Neural crest cell (in vitro differentiated cells): ENCODE measurements at regions not wholly inside any gene's neighbourhood (a gene's known extent, or its start where the extent isn't known, plus 50 kb on each side); places are given as distances from the start of the nearest gene placed in this dataset.

ENCODE experiments used
- DNase-seq: peaks from one replicate; pipeline ENCODE4 v3.0.0; 2021; ENCODE audit warnings: low read depth, mixed read lengths, low spot score
- H3K27ac Mint-ChIP-seq: one replicate; pipeline ENCODE4 v1.8.0; 2021; ENCODE audit warnings: mild to moderate bottlenecking, mixed read lengths; ENCODE audit not compliant: unreplicated experiment
- H3K27me3 Mint-ChIP-seq: 2 replicates; pipeline ENCODE4 v1.8.0; 2021; ENCODE audit warnings: low read depth, mild to moderate bottlenecking, mixed read lengths
- H3K36me3 Mint-ChIP-seq: 2 replicates; pipeline ENCODE4 v1.8.0; 2021; ENCODE audit warnings: low read depth, mild to moderate bottlenecking, mixed read lengths
- H3K4me1 Mint-ChIP-seq: 2 replicates; pipeline ENCODE4 v1.8.0; 2021; ENCODE audit warnings: mixed read lengths
- H3K4me3 Mint-ChIP-seq: one replicate; pipeline ENCODE4 v1.8.0; 2021; ENCODE audit warnings: mild to moderate bottlenecking, mixed read lengths
- H3K9me3 Mint-ChIP-seq: 2 replicates; pipeline ENCODE4 v1.8.0; 2021; ENCODE audit warnings: mixed read lengths
- TF ChIP-seq, protein P1 (sequence below): fragments of 200-600 bp; sonication (generic); conservative IDR thresholded peaks from 2 replicates; pipeline ENCODE4 v1.5.0; 2021; ENCODE audit warnings: antibody characterized with exemption, mild to moderate bottlenecking

DNA sequence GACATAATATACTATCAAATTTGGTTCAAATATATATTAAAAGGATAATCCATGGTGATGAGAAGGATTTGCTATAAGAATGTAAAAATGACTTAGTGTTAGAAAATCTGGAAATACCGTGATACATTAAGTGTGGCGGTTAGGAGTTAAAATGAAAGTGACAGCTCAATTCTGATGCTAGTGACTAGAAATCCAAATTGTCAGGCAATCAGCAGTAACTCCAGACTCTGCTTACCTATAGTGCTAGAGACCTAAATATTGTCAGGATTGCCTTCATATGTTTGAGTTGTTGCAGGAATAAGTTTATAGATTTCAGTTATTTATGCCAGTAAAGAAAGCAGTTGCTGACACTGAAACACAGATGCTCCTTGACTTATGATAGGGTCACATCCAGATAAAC lies 737.4 kb downstream of the MRPL39 start:
- no peak overlapping the region for H3K4me3 Mint-ChIP-seq
- no peaks in the 10 kb centered on the region for H3K27me3 Mint-ChIP-seq
- TF ChIP-seq, protein P1, sequence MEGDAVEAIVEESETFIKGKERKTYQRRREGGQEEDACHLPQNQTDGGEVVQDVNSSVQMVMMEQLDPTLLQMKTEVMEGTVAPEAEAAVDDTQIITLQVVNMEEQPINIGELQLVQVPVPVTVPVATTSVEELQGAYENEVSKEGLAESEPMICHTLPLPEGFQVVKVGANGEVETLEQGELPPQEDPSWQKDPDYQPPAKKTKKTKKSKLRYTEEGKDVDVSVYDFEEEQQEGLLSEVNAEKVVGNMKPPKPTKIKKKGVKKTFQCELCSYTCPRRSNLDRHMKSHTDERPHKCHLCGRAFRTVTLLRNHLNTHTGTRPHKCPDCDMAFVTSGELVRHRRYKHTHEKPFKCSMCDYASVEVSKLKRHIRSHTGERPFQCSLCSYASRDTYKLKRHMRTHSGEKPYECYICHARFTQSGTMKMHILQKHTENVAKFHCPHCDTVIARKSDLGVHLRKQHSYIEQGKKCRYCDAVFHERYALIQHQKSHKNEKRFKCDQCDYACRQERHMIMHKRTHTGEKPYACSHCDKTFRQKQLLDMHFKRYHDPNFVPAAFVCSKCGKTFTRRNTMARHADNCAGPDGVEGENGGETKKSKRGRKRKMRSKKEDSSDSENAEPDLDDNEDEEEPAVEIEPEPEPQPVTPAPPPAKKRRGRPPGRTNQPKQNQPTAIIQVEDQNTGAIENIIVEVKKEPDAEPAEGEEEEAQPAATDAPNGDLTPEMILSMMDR = no peak
- DNase-seq = no peak
- no peaks in the 10 kb centered on the region for H3K9me3 Mint-ChIP-seq
- no peaks in the 10 kb centered on the region for H3K36me3 Mint-ChIP-seq
- H3K27ac Mint-ChIP-seq = no peak overlapping the region
- no peaks in the 10 kb centered on the region for H3K4me1 Mint-ChIP-seq

DNA sequence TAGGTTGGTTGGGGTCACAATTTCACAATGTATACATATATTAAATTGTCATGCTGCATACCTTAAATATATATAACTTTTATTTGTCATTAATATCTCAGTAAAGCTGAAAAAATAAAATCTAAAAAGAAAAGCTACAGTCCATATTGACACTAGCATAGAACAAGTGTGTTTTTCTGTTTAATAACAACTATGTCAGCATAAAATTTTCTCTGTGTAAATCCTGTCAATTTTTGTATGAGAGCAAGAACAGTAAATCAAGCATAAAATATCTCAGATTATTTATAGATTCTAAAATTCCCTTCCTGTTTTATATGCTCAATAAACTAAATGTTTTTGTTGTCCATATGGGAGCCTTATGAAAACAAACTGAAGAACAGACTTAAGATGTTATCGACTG lies 739.2 kb downstream of the MRPL39 start:
- no peaks in the 10 kb centered on the region for H3K36me3 Mint-ChIP-seq
- H3K9me3 Mint-ChIP-seq = no peaks in the 10 kb centered on the region
- H3K27ac Mint-ChIP-seq = no peak overlapping the region
- no peak for DNase-seq
- no peaks in the 10 kb centered on the region for H3K27me3 Mint-ChIP-seq
- H3K4me1 Mint-ChIP-seq = no peaks in the 10 kb centered on the region
- no peak overlapping the region for H3K4me3 Mint-ChIP-seq
- TF ChIP-seq, protein P1 = no peak

DNA sequence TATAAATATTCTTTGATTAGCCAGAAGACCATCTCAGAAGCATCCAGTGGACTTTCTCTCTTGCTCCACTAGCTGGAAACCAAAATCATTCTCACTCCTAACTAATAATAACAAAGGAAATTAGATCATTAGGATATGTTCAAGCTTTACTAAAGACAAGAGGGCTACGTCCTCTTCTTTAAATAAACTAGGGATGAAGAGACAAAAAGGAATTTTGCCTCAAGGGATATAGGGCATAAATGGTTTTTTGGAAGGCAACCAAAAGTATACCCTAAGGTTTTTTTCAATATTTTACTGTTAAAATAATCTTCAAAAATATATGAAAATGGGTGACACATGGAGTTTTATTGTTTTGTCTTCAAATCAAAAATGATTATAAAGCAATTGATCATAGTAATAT lies 745.8 kb downstream of the MRPL39 start:
- H3K9me3 Mint-ChIP-seq = peaks cover under 1% of the 10 kb centered on the region

DNA sequence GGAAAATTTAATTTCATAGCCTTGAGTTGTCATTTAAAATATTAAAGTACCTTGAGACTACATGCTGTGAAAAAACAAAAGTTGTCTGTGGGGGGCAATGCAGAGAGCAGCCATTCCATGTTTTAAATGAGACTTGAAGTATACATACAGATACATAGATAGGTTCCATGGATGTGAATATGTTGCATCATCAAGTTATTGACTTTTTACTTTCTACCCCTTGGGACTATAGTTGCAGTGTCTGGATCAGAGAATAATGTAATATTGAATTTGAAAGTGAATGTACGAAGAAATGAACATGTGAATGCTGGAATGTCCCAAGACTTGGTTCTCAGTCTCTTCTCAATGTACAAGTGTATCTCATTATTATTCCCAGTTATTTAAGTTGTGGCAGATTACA lies 751.0 kb downstream of the MRPL39 start:
- H3K36me3 Mint-ChIP-seq = no peaks in the 10 kb centered on the region
- no peak overlapping the region for H3K4me3 Mint-ChIP-seq
- H3K27ac Mint-ChIP-seq = no peak overlapping the region
- H3K9me3 Mint-ChIP-seq = peaks cover 10% of the 10 kb centered on the region
- TF ChIP-seq, protein P1 = no peak
- H3K4me1 Mint-ChIP-seq = no peaks in the 10 kb centered on the region
- H3K27me3 Mint-ChIP-seq = no peaks in the 10 kb centered on the region
- no peak for DNase-seq

More for the DNA sequence above, 745.8 kb downstream of the MRPL39 start:
- Mint-ChIP-seq H3K4me3 (no peak overlapping the region), H3K4me1 (no peaks in the 10 kb centered on the region), H3K27me3 (no peaks in the 10 kb centered on the region), H3K36me3 (no peaks in the 10 kb centered on the region), H3K27ac (no peak overlapping the region)
- no peak for DNase-seq
- TF ChIP-seq, protein P1 = no peak

DNA sequence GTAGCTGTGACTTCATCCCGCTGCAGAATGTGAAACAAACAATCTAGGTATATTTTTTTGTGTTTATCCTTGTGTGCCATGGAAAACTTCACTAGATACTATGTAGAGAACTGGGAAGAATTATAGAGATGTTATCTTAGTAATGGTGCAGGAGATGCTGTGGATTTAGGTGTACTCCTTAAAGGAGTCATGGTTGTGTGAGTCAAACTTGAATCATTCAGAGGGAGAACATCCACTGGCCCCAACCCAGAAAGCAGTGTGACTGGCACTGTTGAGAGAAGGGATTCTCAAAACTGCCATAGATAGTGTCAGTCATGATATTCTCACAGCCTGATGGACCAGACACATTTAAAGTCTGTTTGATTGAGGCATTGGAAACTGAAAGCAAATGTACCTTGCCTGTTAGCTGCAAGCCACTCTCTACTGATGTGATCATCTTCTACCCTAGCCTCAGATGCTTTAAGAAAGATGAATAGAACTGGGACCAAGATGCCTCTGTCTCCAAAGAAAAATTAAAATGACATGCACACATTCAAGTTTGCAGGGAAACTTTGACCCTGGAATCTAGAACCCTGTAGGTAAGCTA lies 754.6 kb downstream of the MRPL39 start:
- H3K4me3 Mint-ChIP-seq = no peak overlapping the region
- H3K36me3 Mint-ChIP-seq = no peaks in the 10 kb centered on the region
- H3K27me3 Mint-ChIP-seq = no peaks in the 10 kb centered on the region
- H3K9me3 Mint-ChIP-seq = peaks cover 16% of the 10 kb centered on the region
- no peak overlapping the region for H3K27ac Mint-ChIP-seq
- no peaks in the 10 kb centered on the region for H3K4me1 Mint-ChIP-seq
- TF ChIP-seq, protein P1 = no peak
- no peak for DNase-seq
